Suprapubic skin (tissue), 3 donors: ENCODE measurements at regions not wholly inside any gene's neighbourhood (a gene's known extent, or its start where the extent isn't known, plus 50 kb on each side); places are given as distances from the start of the nearest gene placed in this dataset.

Experiments
- EP300 ChIP-seq: sonication (generic); formaldehyde crosslinking; IDR thresholded peaks from one replicate; pipeline ENCODE4 v1.6.1; 2017; ENCODE audit warnings: antibody characterized with exemption
- POLR2A ChIP-seq, 2 donors: fragments of 450-650 bp; IDR thresholded peaks; one replicate each; pipeline ENCODE4 v1.6.1; 2017; ENCODE audit warnings: antibody characterized with exemption in 2 of 2, mild to moderate bottlenecking in 2 of 2, moderate library complexity in 2 of 2
- TF ChIP-seq, protein P1 (sequence below), 2 donors: fragments of 200-600 bp in 1 of 2; fragments of 450-650 bp in 1 of 2; sonication (generic) in 1 of 2; IDR thresholded peaks; one replicate each; pipeline ENCODE4 v1.5.1; 2016 to 2019; ENCODE audit warnings: antibody characterized with exemption in 2 of 2, mild to moderate bottlenecking in 1 of 2, moderate library complexity in 1 of 2

GRCh38 chr13:104701591-104701990, 1635.4 kb upstream of the SLC10A2 start:
- TF ChIP-seq, protein P1, sequence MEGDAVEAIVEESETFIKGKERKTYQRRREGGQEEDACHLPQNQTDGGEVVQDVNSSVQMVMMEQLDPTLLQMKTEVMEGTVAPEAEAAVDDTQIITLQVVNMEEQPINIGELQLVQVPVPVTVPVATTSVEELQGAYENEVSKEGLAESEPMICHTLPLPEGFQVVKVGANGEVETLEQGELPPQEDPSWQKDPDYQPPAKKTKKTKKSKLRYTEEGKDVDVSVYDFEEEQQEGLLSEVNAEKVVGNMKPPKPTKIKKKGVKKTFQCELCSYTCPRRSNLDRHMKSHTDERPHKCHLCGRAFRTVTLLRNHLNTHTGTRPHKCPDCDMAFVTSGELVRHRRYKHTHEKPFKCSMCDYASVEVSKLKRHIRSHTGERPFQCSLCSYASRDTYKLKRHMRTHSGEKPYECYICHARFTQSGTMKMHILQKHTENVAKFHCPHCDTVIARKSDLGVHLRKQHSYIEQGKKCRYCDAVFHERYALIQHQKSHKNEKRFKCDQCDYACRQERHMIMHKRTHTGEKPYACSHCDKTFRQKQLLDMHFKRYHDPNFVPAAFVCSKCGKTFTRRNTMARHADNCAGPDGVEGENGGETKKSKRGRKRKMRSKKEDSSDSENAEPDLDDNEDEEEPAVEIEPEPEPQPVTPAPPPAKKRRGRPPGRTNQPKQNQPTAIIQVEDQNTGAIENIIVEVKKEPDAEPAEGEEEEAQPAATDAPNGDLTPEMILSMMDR (IDR thresholded peaks at IDR 0.05): no peak
- TF ChIP-seq EP300: no peak
- no peak for TF ChIP-seq POLR2A (IDR thresholded peaks at IDR 0.05)
